HG02623 (cell line): ENCODE measurements at regions not wholly inside any gene's neighbourhood (a gene's known extent, or its start where the extent isn't known, plus 50 kb on each side); places are given as distances from the start of the nearest gene placed in this dataset.
"Not testable (repeated sequence)": the region's sequence is repeated elsewhere in the genome, so short reads cannot be mapped to it uniquely, and the experiment has no call there.

ENCODE experiments used
- ATAC-seq: cut with Tn5 transposase; IDR thresholded peaks from one replicate; pipeline ENCODE4 v1.9.1; 2021; ENCODE audit warnings: moderate library complexity; ENCODE audit not compliant: unreplicated experiment

GRCh38 chr9:78707080-78707479 lies 410.2 kb downstream of the PSAT1 start:
- ATAC-seq, result peak; percentile 20

DNA sequence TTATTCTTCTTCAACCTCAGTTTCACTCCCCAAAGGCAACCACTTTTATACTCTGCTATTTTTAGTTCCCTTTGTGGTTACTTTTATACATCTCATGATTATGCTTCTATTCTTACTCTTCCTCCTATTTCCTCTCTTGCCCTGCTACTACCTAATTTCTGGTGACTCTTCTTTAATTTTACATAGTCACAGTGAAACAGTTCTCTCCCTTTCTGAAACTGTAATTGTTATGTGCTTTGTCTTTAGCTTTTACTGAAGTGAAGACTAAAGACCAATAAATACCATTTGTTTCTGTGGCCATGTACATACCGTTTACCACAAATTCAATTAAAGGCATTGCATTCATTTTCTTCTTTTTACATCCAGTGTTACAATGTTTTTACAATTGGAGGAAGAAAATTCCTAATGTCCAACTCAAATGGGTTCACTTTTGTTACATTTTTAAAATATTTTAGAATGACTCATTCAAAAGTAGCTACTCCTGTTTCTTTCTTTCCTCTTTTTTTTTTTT lies 410.6 kb downstream of the PSAT1 start:
- peak; percentile 95 for ATAC-seq

DNA sequence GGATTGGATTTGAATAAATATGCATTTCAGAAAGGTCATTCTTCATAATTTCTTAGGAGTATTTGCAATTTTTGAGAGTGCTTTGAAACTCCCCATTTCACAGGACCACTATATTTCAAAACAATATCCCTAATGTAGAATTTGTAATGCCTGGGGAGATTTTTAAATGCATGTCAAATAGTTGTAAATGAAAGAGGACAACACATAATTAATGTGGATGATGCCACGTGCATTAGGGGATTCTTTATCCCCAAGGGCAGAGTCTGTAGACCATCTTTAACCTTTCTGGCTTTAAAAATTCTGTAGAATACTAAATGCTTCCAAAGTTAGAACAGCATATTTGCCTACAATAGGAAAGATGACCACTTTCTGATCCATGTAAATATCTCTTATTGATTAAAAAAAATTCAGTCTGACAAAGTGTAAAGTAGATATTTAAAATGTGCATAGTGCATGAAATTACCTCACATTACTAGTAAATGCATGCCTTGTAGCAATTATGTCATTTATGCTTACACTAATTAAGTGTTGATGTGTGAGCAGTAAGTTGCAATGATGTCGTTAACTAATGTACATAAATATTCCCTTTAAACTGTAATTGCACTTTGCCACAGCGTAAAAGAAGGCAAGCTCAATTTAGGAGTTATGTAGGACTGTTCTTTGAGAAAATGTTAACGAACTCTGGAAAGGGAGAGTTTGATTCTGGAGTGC lies 416.1 kb downstream of the PSAT1 start:
- no peak for ATAC-seq

DNA sequence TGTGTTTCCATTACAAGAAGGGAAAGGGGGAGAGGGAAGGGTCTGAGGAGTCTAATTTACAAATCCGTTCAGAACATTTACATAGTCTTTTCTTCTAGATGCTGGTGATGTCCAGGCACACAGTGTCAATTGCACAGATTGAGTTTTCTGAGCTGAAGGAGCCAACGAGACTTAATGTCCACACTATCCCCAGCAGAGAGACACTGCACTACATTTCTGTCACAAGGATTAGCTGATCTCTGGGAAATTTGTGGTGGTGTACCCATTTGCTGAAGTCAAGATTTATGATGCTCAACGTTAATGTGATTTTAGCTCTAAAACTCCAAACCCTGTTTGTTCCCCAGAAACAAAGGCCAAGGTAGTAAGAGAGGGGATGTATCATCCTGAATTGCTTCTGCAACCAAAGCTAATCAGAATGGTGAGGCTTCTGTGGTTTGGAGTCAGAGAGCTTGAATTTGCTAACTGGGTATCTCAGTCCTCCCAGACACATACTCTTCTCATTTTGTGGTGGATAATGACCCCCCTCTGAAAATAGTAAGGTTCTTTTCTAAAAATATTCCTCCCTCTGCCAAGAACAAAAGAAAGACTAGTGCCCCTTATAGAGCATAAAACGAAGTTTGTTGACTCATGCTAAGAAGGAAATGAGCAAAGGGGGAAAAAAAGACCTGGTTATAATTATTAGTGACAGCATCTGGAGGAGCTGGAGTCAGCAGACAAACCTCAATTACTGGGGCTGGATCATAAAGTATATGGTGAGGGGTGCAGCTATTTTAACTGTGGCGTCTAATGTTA lies 416.9 kb downstream of the PSAT1 start:
- ATAC-seq, result no peak

GRCh38 chr9:78714576-78714975 lies 417.7 kb downstream of the PSAT1 start:
- ATAC-seq, result no peak

DNA sequence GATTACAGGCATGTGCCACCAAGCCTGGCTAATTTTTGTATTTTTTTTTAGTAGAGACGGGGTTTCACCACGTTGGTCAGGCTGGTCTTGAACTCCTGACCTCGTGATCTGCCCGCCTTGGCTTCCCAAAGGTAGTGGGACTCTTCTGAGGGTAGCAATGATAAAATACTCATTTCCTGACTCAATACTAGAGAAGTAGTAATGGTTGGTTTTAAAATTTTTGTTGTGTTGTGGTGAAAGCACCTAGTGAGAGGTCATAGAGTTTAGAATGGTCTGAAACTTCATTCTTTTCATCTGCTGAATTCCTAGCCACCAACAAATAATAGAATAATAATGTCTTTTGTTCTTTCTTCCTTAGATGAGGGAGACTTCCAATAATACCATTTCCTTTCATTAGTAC lies 422.1 kb downstream of the PSAT1 start:
- ATAC-seq, result not testable (repeated sequence)

GRCh38 chr9:78724896-78725295 lies 428.0 kb downstream of the PSAT1 start:
- ATAC-seq, result no peak

- ATAC-seq, result no peak
Observed at GRCh38 chr9:78725503-78725902, 428.6 kb downstream of the PSAT1 start.

DNA sequence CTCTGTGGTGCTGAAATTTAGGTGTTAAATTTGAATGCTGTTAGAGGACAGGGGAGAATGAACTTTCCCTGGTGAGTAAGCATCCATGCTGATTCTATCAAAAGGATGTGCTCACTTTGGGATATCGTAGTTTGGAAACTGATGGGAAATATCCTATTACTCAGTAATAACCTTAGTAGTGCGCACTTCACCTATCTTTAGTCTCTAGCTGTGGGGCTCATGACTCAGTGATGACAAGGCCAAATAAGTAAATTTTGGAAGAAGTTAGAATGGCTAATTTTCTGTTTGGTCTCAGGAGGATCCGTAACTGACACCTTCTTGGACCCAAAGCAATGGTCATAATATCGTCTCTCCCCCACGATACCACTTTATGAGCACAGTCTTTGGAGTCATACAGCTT lies 448.4 kb downstream of the PSAT1 start:
- ATAC-seq, result no peak

DNA sequence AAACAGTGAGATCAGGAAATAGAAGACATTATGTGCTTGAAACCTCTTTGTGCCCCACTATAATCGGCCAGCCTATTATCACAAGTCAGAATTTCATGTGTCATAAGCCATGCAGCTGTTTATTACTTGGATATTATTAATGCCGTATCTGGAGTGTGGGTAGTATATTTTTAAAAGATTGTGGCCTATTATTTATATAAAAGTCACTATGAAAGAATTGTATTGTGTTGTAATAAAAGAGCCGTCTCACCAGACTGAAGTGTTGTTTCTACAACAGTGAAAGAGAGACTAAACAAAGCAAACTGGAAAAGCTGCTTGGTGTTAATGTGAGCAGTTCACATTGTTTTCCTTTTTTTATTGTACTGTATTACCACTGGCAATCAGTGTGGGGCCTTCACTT lies 449.1 kb downstream of the PSAT1 start:
- no peak for ATAC-seq

GRCh38 chr9:78753039-78753438 lies 456.1 kb downstream of the PSAT1 start:
- ATAC-seq, result no peak

DNA sequence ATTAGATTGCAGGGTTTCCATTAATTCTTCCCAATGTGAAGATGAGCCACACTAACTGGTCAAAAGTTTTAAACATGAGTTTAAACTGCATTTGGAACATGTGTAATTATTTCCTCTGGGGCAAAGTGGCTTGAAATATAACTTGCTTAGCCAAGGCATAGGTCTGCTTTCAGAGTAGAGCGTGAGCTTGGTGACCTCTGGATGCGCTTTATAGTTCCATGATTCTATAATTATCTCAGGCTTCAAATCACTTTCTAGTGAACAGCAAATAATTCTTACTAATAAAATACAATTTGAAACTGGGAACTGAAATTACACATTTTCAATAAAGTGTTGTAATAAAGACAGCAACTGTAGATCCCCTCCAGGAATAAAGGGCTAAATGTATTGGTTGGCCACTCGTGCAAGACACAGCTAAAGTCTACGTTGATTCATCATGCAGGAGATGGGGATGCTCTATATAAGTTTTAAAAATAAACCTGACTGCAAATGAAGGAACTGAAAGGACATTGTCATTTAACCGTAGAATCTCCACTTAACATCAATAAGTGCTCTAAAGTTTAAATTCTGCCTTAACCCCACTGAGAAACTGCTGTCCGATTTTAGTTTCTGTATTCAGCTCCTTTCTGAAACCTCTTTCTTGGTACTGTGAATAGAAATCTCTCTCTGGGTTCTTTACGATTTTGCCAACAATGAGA lies 460.0 kb downstream of the PSAT1 start:
- peak; percentile 73 for ATAC-seq

GRCh38 chr9:78763424-78763823 lies 466.5 kb downstream of the PSAT1 start:
- ATAC-seq, result no peak

GRCh38 chr9:78765861-78766260 lies 468.9 kb downstream of the PSAT1 start:
- no peak for ATAC-seq

DNA sequence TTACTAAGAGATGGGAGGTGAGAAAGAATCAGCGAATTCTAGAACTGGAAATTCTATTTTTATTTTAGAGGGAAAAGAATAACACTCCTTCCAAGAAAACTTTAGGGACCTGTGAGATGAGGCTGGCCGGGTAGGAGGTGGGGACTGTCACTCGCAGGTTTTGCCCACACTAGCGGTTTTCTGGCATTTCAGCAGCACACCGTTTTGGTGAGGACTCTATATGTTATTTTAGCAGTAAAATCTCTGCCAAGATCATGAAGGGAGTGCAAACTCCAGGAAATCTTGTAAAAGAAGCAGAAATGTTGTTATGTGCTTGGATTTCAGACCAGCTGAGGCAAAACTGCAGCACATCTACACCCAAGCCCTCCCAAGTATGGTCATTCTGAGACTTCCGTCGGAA lies 470.6 kb downstream of the PSAT1 start:
- no peak for ATAC-seq

DNA sequence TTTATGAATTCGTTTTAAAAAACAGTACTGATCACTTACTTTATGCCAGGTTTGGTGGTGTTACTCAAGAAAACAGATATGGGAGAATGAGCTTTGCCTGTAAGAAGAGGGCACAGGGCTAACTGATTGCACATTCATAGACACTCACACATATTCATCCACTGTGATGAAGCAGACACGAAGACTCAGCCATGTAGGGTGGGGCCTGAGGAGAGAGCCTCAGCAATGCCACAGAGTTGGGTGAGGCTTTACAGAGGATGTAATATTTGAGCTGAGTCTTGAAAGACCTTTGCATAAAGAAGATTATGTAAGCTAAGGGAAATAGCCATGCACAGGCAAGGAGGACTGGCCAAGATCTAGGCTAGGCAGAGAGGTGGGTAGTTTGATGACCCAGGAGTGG lies 472.8 kb downstream of the PSAT1 start:
- ATAC-seq, result no peak

DNA sequence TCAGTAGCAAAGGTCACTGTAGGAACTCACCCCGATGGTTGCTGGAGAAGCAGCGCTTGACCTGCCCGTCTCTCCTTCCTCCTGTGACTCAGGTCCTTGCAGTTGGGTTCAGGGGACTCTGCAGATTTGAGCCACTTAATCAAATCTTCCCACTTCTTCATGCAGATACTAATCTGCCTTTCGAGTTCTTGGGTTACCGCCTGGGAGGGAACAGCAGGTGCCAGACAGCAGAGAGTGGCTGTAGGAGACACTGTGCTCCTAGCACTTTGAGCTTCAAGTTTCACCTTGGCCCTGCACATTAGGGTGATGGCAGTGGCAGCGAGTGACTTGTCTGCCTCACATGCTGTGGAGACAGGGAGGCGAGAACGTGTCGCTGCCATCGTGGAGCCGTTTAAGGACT lies 478.3 kb downstream of the PSAT1 start:
- ATAC-seq, result no peak

GRCh38 chr9:78775696-78776295 lies 478.9 kb downstream of the PSAT1 start:
- ATAC-seq, result no peak

DNA sequence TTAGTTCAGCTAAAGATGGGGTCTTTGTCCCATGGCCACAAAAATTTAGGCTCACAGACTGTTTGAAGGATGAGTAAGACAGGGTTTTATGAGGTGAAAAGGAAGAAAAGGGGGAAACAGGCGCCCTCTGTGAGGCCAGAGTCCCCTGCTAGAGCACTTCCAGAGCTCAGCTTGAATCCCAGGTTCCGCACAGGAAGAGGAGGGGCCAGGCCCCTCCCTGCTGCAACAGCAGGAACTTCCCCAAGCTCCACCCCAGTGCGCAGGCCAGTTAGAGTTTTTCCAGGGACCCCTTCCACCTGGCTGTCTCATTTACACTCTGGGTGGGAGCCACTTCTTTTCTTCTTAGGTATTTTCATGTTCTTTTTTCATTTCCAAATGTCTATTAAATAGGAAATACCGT lies 480.8 kb downstream of the PSAT1 start:
- ATAC-seq, result no peak

GRCh38 chr9:78778318-78778717 lies 481.4 kb downstream of the PSAT1 start:
- no peak for ATAC-seq

DNA sequence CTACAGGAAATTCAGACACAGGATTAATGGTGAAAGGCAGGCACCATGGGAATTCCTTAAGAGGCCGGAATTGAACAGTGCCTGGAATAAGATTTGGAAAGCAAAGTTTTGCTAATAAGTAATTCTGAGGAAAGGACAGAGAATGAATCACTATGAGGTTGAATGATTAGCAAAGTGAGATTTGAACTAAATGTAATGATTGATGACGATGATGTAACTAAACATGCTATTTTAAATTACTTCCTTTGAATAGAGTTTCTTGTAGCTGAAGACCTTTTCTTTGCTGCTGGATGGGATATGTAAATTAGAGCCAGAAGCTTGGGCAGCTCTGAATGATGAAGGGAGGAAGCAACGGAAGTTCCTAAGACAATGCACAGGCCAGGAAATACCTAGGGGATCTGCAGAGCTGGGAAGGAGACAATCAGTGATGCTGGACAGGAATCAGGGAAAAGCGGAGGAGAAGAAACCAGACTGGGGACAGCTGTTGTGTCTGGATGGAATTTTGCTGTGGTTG lies 482.0 kb downstream of the PSAT1 start:
- no peak for ATAC-seq
